ENCODE measurements at regions not wholly inside any gene's neighbourhood (a gene's known extent, or its start where the extent isn't known, plus 50 kb on each side); places are given as distances from the start of the nearest gene placed in this dataset.

- no peak for DNase-seq
Measured at GRCh38 chr5:68543212-68543611, 327.7 kb downstream of the PIK3R1 start.

GRCh38 chr5:68544091-68544647, 328.6 kb downstream of the PIK3R1 start:
- DNase-seq = no peak

GRCh38 chr5:68544648-68545552, 329.3 kb downstream of the PIK3R1 start:
- no peak for DNase-seq

- no peak for DNase-seq
Measured at GRCh38 chr5:68545636-68546295, 330.2 kb downstream of the PIK3R1 start.

- no peak for DNase-seq
Measured at GRCh38 chr5:68547056-68547455, 331.5 kb downstream of the PIK3R1 start.

- DNase-seq = no peak
Measured at GRCh38 chr5:68547622-68548021, 332.1 kb downstream of the PIK3R1 start.

- DNase-seq = no peak
Measured at GRCh38 chr5:68548959-68549676, 333.6 kb downstream of the PIK3R1 start.

GRCh38 chr5:68550015-68550414, 334.5 kb downstream of the PIK3R1 start:
- DNase-seq = no peak

- DNase-seq = no peak
Measured at GRCh38 chr5:68551436-68551835, 335.9 kb downstream of the PIK3R1 start.

- no peak for DNase-seq
Measured at GRCh38 chr5:68554571-68555279, 339.2 kb downstream of the PIK3R1 start.

- no peak for DNase-seq
Measured at GRCh38 chr5:68555907-68556681, 340.5 kb downstream of the PIK3R1 start.

GRCh38 chr5:68557162-68557936, 341.8 kb downstream of the PIK3R1 start:
- DNase-seq = no peak

GRCh38 chr5:68562308-68562707, 346.8 kb downstream of the PIK3R1 start:
- no peak for DNase-seq

- no peak for DNase-seq
Measured at GRCh38 chr5:68565427-68565826, 349.9 kb downstream of the PIK3R1 start.

GRCh38 chr5:68576805-68577204, 361.2 kb downstream of the PIK3R1 start:
- no peak for DNase-seq

- DNase-seq = no peak
Measured at GRCh38 chr5:68582284-68582683, 366.7 kb downstream of the PIK3R1 start.

GRCh38 chr5:68587171-68587570, 371.6 kb downstream of the PIK3R1 start:
- DNase-seq = no peak

- DNase-seq = no peak
Measured at GRCh38 chr5:68591850-68592249, 376.3 kb downstream of the PIK3R1 start.

GRCh38 chr5:68592351-68592750, 376.8 kb downstream of the PIK3R1 start:
- DNase-seq = no peak

GRCh38 chr5:68593211-68593671, 377.7 kb downstream of the PIK3R1 start:
- no peak for DNase-seq

- no peak for DNase-seq
Measured at GRCh38 chr5:68612972-68613371, 397.4 kb downstream of the PIK3R1 start.

Data from CD4-positive, alpha-beta T cell treated with Interleukin-17A for 1 hour (primary cell).